EL (cell line): ENCODE measurements at regions not wholly inside any gene's neighbourhood (a gene's known extent, or its start where the extent isn't known, plus 50 kb on each side); places are given as distances from the start of the nearest gene placed in this dataset.

Experiments used
- DNase-seq: peaks from one replicate; pipeline ENCODE4 v3.0.0-alpha.2; 2016

- no peak for DNase-seq
Measured at GRCh38 chr6:66993272-66993671, 1286.2 kb upstream of the EYS start.

DNA sequence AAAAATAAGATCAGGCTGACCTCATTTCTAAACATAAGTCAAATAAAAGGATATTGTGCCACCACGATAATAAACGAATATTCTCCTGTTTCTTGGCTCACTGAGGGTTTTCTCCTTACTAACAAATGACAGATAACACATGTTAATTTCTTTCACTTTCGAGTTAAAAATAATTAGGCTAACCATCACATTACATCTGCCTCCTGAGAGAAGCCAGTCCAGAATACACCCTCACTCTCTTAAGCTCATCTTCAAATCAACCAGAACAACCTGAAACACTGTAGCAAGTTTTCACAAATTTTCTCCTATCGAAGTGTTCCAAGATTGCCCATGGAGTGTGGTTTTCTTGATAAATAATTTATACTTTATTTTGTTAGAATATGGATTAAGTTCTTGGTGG, 1285.6 kb upstream of the EYS start:
- no peak for DNase-seq

DNA sequence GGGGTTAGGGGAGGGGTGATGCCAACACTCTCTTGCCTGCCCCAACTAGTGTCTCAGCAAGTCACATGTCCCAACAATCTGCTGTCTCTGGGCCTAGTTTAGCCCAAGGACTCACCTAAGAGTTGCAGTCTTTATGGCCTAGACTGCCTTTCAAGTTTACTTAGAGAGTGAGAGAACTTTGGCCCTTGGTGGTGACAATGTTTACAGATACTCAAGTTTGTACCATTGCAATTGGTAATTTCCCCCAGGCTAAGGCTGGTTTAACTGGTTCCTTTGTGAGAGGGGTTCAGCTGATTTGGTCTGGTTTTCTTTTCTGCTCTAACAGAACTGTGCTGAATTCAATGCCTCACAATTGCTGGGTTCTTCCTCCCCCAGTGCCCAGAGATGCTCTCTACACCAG, 1279.9 kb upstream of the EYS start:
- no peak for DNase-seq

GRCh38 chr6:66985816-66986215, 1278.8 kb upstream of the EYS start:
- no peak for DNase-seq

DNA sequence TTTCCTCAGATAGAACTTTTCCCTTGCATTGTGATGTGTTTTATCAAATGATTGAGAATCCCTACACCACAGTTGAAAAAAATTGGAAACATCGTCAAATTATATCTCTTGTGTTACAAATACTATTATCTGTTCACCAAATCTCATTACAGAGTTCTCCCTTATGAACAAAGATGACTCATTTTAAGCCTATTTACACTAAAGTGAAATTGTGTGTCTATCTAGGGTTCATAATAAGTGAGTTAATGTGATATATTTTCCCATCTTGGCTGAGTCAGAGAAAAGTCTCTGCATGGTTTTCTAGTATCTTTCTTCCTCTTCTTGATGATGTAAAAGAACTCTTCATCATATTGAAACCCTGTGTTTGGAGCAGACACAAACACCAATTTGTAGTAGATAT, 1263.3 kb upstream of the EYS start:
- no peak for DNase-seq

- no peak for DNase-seq
Measured at GRCh38 chr6:66965227-66965626, 1258.2 kb upstream of the EYS start.

DNA sequence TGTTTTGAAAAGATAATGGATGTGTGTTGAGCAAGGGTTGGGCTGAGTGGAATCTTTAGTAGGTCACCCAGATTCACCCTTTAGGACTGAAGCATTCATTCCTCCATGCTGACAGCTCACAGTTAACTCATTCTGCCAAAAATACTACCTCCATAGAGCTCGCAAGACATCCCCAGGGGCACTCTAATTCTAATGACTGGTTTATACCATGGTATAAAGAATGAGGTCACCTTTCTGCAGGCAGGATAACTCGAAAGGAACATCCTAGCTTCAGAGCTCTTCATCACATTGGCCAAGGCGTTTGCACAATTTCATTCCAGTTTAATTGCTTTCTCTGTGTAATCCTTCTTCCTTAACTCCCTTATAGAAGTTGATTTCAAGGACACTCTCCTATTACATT, 1257.2 kb upstream of the EYS start:
- no peak for DNase-seq

DNA sequence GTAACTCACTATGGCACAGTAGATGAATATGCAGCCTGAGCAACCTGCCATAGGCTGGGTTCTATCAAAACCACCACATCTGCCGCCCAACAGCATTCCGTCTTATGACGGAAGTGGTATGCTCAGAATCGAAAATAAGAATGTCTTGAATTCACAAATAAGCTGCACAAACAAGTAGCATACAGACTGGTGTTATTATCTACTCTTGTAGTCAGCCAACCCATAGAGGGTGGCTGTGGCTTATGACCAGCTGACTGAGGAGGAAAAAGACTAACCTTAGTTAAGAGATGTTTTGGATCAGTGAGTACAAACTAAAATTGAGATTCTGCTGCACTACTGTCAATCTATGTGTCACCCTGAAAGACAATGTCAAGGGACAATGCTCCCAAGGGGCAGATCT, 1255.1 kb upstream of the EYS start:
- DNase-seq = no peak

GRCh38 chr6:66961191-66961590, 1254.2 kb upstream of the EYS start:
- no peak for DNase-seq

GRCh38 chr6:66949191-66949661, 1242.2 kb upstream of the EYS start:
- no peak for DNase-seq

- no peak for DNase-seq
Measured at GRCh38 chr6:66948106-66948505, 1241.1 kb upstream of the EYS start.

- DNase-seq = no peak
Measured at GRCh38 chr6:66940003-66940402, 1233.0 kb upstream of the EYS start.

DNA sequence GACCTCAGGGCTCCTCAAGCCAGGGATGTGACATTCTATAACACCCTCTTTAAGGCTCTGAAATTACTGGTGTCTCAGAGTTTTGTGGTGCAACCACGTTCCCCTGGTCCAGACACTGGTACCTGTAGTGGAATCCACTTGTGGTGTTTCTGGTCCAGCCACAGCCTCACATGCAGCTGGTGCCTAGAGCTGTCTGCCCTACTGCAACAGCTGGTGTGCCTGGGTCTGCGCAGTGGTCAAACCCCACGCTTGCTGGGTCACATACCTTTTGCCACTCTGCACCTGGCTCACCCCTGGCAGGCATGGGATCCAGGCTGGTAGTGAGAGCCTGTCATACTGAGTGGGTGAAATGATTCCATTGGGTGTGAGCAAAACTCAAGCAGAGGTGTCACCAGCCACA, 1230.2 kb upstream of the EYS start:
- no peak for DNase-seq

- DNase-seq = no peak
Measured at GRCh38 chr6:66935612-66936011, 1228.6 kb upstream of the EYS start.

DNA sequence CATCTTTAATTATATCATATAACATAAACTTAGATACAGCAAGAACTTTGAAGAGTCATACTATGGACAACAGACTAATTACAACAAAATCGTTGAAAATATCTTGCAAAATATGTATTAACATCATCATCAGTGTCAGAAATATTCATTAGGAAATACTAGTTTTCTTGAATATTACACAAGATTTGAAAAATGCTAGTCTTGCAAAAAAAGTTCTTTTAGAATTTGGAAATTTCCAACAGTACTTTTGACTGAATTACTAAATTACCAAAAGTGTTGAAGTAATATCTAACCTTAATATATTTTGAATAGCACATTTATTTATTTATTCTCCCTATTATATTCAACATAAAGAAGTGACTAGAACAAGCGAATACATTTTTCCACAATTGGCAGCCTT, 1224.8 kb upstream of the EYS start:
- no peak for DNase-seq

DNA sequence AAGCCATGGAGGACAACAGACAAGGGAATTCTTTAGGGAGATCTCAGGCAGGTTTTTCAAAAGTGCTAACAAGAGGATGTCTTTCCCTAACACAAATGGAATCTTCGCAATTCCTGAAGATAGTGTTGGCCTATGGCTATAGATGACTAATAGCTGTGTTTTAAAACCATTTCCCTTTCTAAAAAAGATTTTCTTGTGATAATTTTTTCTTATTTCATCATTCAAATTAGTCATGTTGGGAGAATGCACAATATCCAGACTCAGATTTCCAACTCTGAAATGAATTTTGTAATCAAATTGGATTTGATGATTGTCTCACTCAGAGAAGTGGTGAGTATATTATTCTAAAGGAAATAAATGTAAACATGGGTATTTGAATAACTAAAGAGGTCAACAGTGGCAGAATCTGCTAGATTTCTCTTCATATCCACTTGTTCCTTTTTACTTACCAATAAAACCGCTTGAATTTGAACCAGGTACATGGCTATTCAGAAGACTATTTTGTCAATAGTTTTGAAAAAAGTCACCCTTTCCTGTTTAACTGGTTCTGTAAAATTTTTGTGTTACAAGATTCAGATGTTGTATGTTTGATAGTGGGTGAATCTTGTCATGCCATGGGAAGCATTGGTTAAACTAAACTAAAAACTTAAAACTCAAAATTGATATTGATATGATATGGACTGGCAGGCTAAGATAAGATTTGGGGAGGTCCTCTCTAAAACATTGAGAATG, 1223.7 kb upstream of the EYS start:
- no peak for DNase-seq

DNA sequence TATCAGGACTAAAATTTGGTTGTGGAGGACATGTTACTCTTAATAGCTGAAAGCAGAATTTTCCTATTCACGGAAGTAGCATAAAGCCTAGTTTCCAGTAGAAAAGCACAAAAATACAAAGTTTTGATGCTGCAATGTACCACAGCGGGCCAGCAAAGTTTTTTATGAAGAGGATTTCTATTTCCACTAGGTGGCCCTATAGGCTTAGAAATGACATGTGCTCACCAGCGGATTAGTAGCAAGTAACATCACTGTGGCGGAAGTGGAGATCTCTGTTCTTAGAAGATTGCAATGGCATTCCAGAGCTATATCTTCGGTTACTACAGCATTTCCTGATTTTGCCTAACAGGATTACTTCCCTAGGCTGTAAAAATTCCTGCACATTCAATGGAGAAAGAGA, 1219.0 kb upstream of the EYS start:
- no peak for DNase-seq

- DNase-seq = no peak
Measured at GRCh38 chr6:66913657-66914056, 1206.6 kb upstream of the EYS start.

GRCh38 chr6:66902457-66902856, 1195.4 kb upstream of the EYS start:
- no peak for DNase-seq

DNA sequence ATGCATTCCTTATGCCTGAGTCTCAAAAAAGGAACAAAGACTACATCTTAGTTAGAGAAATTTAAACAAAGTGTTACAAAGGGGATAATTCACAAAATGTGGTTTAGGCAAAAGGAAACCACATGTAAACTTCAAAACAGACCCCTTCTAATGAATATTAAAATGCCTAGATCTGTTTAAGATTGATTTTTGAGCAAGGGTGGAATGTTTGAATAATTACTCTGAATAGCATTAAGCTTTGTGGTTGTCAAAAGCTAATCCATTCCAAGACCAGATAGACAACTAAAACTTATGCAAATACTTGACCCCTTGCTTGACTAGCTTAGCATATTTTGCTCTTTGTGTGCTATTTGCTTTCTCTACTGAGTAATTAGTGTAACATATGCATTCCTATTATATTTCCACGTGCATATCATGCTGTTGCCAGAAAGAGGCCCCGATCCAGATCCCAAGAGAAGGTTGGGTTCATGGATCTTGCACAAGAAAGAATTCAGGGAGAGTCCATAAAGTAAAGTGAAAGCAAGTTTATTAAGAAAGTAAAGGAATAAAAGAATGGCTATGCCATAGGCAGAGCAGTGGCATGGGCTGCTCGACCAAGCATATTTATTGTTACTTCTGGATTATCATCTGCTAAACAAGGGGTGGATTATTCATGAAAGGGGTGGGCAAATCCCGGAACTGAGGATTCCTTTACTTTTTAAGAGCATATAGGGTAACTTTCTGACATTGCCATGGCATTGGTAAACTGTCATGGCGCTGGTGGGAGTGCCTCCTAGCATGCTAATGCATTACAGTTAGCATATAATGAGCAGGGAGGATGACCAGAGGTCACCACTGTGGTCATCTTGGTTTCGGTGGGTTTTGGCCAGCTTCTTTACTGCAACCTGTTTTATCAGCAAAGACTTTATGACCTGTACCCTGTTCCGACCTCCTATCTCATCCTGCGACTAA, 1193.4 kb upstream of the EYS start:
- DNase-seq = no peak

DNA sequence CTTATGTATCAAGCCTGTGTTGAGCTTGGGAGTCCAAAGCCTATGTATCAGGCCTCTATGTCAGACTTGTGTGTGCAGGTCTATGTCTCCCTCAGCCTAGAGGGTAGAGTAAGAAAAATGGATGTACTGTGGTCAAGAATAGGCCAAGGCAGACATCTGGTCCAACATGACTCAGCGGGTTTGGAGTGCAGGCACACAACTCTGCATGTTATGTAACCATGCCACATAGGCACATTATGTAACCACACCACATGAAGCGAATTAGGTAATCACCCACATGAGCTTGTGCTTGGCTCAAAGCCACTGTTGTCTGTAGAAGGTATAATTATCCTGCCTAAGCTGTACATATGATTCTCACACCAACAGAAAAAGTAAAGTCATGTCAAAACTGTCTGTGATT, 1190.5 kb upstream of the EYS start:
- no peak for DNase-seq

- no peak for DNase-seq
Measured at GRCh38 chr6:66896415-66896814, 1189.4 kb upstream of the EYS start.

DNA sequence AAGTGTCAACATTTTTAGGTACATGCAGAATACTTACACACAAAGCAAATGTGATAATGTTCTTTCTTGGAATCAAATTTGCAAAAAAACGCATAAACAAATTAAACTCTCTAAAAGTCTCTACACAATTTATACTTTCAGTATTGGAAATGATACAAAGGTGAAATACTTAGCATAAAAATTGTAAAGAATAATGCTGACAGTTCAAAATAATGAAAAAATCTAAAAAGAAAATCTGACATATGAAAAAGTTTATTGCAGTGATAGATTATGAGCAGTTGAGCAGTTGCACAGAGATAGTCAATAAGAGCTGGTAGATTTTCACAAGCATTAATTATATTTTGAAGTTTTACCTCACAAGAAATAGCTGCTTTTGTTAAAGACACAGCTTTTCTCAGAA, 1176.4 kb upstream of the EYS start:
- DNase-seq = no peak

DNA sequence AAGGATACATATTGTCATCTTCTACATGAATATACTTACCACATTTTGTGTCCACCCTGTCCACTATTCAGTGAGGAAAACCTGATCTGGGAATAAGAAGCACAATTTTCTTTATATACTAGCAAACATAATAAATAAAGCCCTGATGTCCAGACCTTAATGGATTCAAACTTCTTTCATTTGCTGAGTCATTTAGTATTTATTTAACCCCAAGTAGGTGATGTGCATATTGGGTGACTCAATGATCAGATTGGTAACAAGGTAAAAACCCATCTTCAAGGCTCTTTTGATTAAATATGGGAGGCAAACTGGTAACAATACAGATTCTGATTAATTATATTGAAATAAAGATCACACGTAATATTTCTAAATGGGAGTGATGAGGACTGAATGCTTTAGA, 1159.8 kb upstream of the EYS start:
- DNase-seq = no peak
